ENCODE measurements at regions not wholly inside any gene's neighbourhood (a gene's known extent, or its start where the extent isn't known, plus 50 kb on each side); places are given as distances from the start of the nearest gene placed in this dataset.
"Not testable (repeated sequence)": the region's sequence is repeated elsewhere in the genome, so short reads cannot be mapped to it uniquely, and the experiment has no call there.

- Histone ChIP-seq H3K36me3 (ENCODE audit: insufficient read depth, low read length) (no peaks in the 10 kb centered on the region), H3K9ac (ENCODE audit: insufficient read length) (no peak overlapping the region), H3K4me3 (no peak overlapping the region), H3K9me3 (ENCODE audit: low read depth, low read length) (no peaks in the 10 kb centered on the region), H3K27ac (no peak overlapping the region)
- no peak for TF ChIP-seq EZH2 (IDR thresholded peaks at IDR 0.05)
- DNase-seq (ENCODE audit: low read depth, low spot score) = no peak
Measured at GRCh38 chr2:116142644-116143227, 1671.8 kb upstream of the DDX18 start.

- H3K4me3 ChIP-seq = no peak overlapping the region
- H3K27ac ChIP-seq = no peak overlapping the region
- H3K9me3 ChIP-seq (ENCODE audit: low read depth, low read length) = no peaks in the 10 kb centered on the region
- DNase-seq (ENCODE audit: low read depth, low spot score) = no peak
- no peaks in the 10 kb centered on the region for H3K36me3 ChIP-seq (ENCODE audit: insufficient read depth, low read length)
- H3K9ac ChIP-seq (ENCODE audit: insufficient read length) = no peak overlapping the region
- TF ChIP-seq POLR2AphosphoS5 (IDR thresholded peaks at IDR 0.05; ENCODE audit: borderline replicate concordance, low read depth, low read length) (no peak), EZH2 (IDR thresholded peaks at IDR 0.05) (no peak), FOXP2 (optimal IDR thresholded peaks at IDR 0.05; ENCODE audit: control extremely low read depth, extremely low read length, insufficient read depth) (no peak)
Measured at GRCh38 chr2:116145031-116145430, 1669.5 kb upstream of the DDX18 start.

- Histone ChIP-seq H3K9me3 (ENCODE audit: low read depth, low read length) (no peaks in the 10 kb centered on the region), H3K4me3 (no peak overlapping the region), H3K27ac (no peak overlapping the region), H3K36me3 (ENCODE audit: insufficient read depth, low read length) (no peaks in the 10 kb centered on the region), H3K9ac (ENCODE audit: insufficient read length) (no peak overlapping the region)
- DNase-seq (ENCODE audit: low read depth, low spot score) = no peak
- TF ChIP-seq EZH2 (IDR thresholded peaks at IDR 0.05) = no peak
- TF ChIP-seq FOXP2 (optimal IDR thresholded peaks at IDR 0.05; ENCODE audit: control extremely low read depth, extremely low read length, insufficient read depth) = no peak
- TF ChIP-seq POLR2AphosphoS5 (IDR thresholded peaks at IDR 0.05; ENCODE audit: borderline replicate concordance, low read depth, low read length) = no peak
Measured at GRCh38 chr2:116148361-116148760, 1666.1 kb upstream of the DDX18 start.

- Histone ChIP-seq H3K27ac (no peak overlapping the region), H3K9me3 (ENCODE audit: low read depth, low read length) (no peaks in the 10 kb centered on the region), H3K36me3 (ENCODE audit: insufficient read depth, low read length) (no peaks in the 10 kb centered on the region), H3K4me3 (no peak overlapping the region), H3K9ac (ENCODE audit: insufficient read length) (no peak overlapping the region)
- TF ChIP-seq EZH2 (IDR thresholded peaks at IDR 0.05) (no peak), POLR2AphosphoS5 (IDR thresholded peaks at IDR 0.05; ENCODE audit: borderline replicate concordance, low read depth, low read length) (no peak), FOXP2 (optimal IDR thresholded peaks at IDR 0.05; ENCODE audit: control extremely low read depth, extremely low read length, insufficient read depth) (no peak)
- no peak for DNase-seq (ENCODE audit: low read depth, low spot score)
Measured at GRCh38 chr2:116153729-116154128, 1660.8 kb upstream of the DDX18 start.

GRCh38 chr2:116160657-116161056 is 1653.8 kb upstream of the DDX18 start:
- TF ChIP-seq EZH2 (IDR thresholded peaks at IDR 0.05) (no peak), FOXP2 (optimal IDR thresholded peaks at IDR 0.05; ENCODE audit: control extremely low read depth, extremely low read length, insufficient read depth) (no peak), POLR2AphosphoS5 (IDR thresholded peaks at IDR 0.05; ENCODE audit: borderline replicate concordance, low read depth, low read length) (no peak)

GRCh38 chr2:116162395-116162794 is 1652.1 kb upstream of the DDX18 start:
- no peaks in the 10 kb centered on the region for H3K9me3 ChIP-seq (ENCODE audit: low read depth, low read length)
- TF ChIP-seq FOXP2 (optimal IDR thresholded peaks at IDR 0.05; ENCODE audit: control extremely low read depth, extremely low read length, insufficient read depth) = no peak
- TF ChIP-seq EZH2 (IDR thresholded peaks at IDR 0.05) = no peak
- no peak for TF ChIP-seq POLR2AphosphoS5 (IDR thresholded peaks at IDR 0.05; ENCODE audit: borderline replicate concordance, low read depth, low read length)
- no peak overlapping the region for H3K4me3 ChIP-seq
- H3K9ac ChIP-seq (ENCODE audit: insufficient read length) = no peak overlapping the region
- no peak for DNase-seq (ENCODE audit: low read depth, low spot score)
- no peak overlapping the region for H3K27ac ChIP-seq
- H3K36me3 ChIP-seq (ENCODE audit: insufficient read depth, low read length) = no peaks in the 10 kb centered on the region

More at GRCh38 chr2:116160657-116161056, 1653.8 kb upstream of the DDX18 start:
- H3K4me3 ChIP-seq = no peak overlapping the region
- no peak overlapping the region for H3K9ac ChIP-seq (ENCODE audit: insufficient read length)
- H3K36me3 ChIP-seq (ENCODE audit: insufficient read depth, low read length) = no peaks in the 10 kb centered on the region
- H3K9me3 ChIP-seq (ENCODE audit: low read depth, low read length) = no peaks in the 10 kb centered on the region
- H3K27ac ChIP-seq = no peak overlapping the region
- DNase-seq (ENCODE audit: low read depth, low spot score) = no peak

- no peak overlapping the region for H3K27ac ChIP-seq
- no peak for DNase-seq (ENCODE audit: low read depth, low spot score)
- H3K36me3 ChIP-seq (ENCODE audit: insufficient read depth, low read length) = no peaks in the 10 kb centered on the region
- H3K4me3 ChIP-seq = no peak overlapping the region
- H3K9me3 ChIP-seq (ENCODE audit: low read depth, low read length) = no peaks in the 10 kb centered on the region
- TF ChIP-seq POLR2AphosphoS5 (IDR thresholded peaks at IDR 0.05; ENCODE audit: borderline replicate concordance, low read depth, low read length) (no peak), EZH2 (IDR thresholded peaks at IDR 0.05) (no peak), FOXP2 (optimal IDR thresholded peaks at IDR 0.05; ENCODE audit: control extremely low read depth, extremely low read length, insufficient read depth) (no peak)
- no peak overlapping the region for H3K9ac ChIP-seq (ENCODE audit: insufficient read length)
Measured at GRCh38 chr2:116167107-116167506, 1647.4 kb upstream of the DDX18 start.

GRCh38 chr2:116180072-116180471 is 1634.4 kb upstream of the DDX18 start:
- Histone ChIP-seq H3K9ac (ENCODE audit: insufficient read length) (no peak overlapping the region), H3K27ac (no peak overlapping the region), H3K36me3 (ENCODE audit: insufficient read depth, low read length) (no peaks in the 10 kb centered on the region), H3K9me3 (ENCODE audit: low read depth, low read length) (no peaks in the 10 kb centered on the region), H3K4me3 (no peak overlapping the region)
- no peak for TF ChIP-seq EZH2 (IDR thresholded peaks at IDR 0.05)
- no peak for TF ChIP-seq POLR2AphosphoS5 (IDR thresholded peaks at IDR 0.05; ENCODE audit: borderline replicate concordance, low read depth, low read length)
- no peak for TF ChIP-seq FOXP2 (optimal IDR thresholded peaks at IDR 0.05; ENCODE audit: control extremely low read depth, extremely low read length, insufficient read depth)
- DNase-seq (ENCODE audit: low read depth, low spot score) = no peak

- H3K27ac ChIP-seq; H3K36me3 ChIP-seq (ENCODE audit: insufficient read depth, low read length); DNase-seq (ENCODE audit: low read depth, low spot score); H3K9ac ChIP-seq (ENCODE audit: insufficient read length); H3K9me3 ChIP-seq (ENCODE audit: low read depth, low read length); H3K4me3 ChIP-seq: not testable (repeated sequence)
Measured at GRCh38 chr2:116190684-116191083, 1623.8 kb upstream of the DDX18 start.

Measured in SK-N-MC (cell line).